ENCODE measurements at regions not wholly inside any gene's neighbourhood (a gene's known extent, or its start where the extent isn't known, plus 50 kb on each side); places are given as distances from the start of the nearest gene placed in this dataset.

- no peak overlapping the region for H2AFZ ChIP-seq (ENCODE audit: low read depth, low read length)
- peak overlapping the region; percentile 31 for H3K9ac ChIP-seq (ENCODE audit: low read length)
- H3K4me3 ChIP-seq (ENCODE audit: low read length): no peak overlapping the region
- H3F3A ChIP-seq (ENCODE audit: insufficient read depth, low read length, poor library complexity, severe bottlenecking): no peaks in the 10 kb centered on the region
- no peaks in the 10 kb centered on the region for H3K9me2 ChIP-seq (ENCODE audit: insufficient read depth, low read length)
- peaks cover 2% of the 10 kb centered on the region for H3K9me3 ChIP-seq (ENCODE audit: low read length)
- H3K4me2 ChIP-seq (ENCODE audit: low read length): no peak overlapping the region
- no peaks in the 10 kb centered on the region for H4K20me1 ChIP-seq (ENCODE audit: insufficient read depth)
- TF ChIP-seq EZH2 (IDR thresholded peaks at IDR 0.05; ENCODE audit: borderline replicate concordance, insufficient read depth, low read length, poor library complexity, severe bottlenecking) (no peak), RAD21 (conservative IDR thresholded peaks at IDR 0.05) (no peak), MXI1 (conservative IDR thresholded peaks at IDR 0.05; ENCODE audit: poor library complexity, severe bottlenecking) (no peak), REST (IDR thresholded peaks at IDR 0.05; ENCODE audit: borderline replicate concordance) (no peak), TAF1 (IDR thresholded peaks at IDR 0.05; ENCODE audit: low read depth) (no peak), CTCF (IDR thresholded peaks at IDR 0.05; ENCODE audit: poor library complexity, severe bottlenecking) (no peak), SMC3 (conservative IDR thresholded peaks at IDR 0.05; ENCODE audit: poor library complexity) (no peak), POLR2AphosphoS5 (IDR thresholded peaks at IDR 0.05) (no peak), EP300 (conservative IDR thresholded peaks at IDR 0.05; ENCODE audit: poor library complexity, severe bottlenecking) (no peak)
- no peaks in the 10 kb centered on the region for H3K36me3 ChIP-seq (ENCODE audit: insufficient read depth, low read length)
- peak overlapping the region; percentile 79 for H3K27ac ChIP-seq (ENCODE audit: low read length)
- H3K27me3 ChIP-seq (ENCODE audit: insufficient read depth, low read depth, low read length): no peaks in the 10 kb centered on the region
- no peaks in the 10 kb centered on the region for H3K79me2 ChIP-seq (replicated peaks; ENCODE audit: insufficient read depth, low read length)
These were observed 108.1 kb upstream of the MVB12B start for GRCh38 chr9:126218359-126219125.

GRCh38 chr9:126219166-126219565 is 107.5 kb upstream of the MVB12B start:
- no peaks in the 10 kb centered on the region for H3K9me3 ChIP-seq (ENCODE audit: low read length)
- H3K4me2 ChIP-seq (ENCODE audit: low read length): no peak overlapping the region
- no peaks in the 10 kb centered on the region for H4K20me1 ChIP-seq (ENCODE audit: insufficient read depth)
- no peak overlapping the region for H3K4me3 ChIP-seq (ENCODE audit: low read length)
- no peaks in the 10 kb centered on the region for H3K27me3 ChIP-seq (ENCODE audit: insufficient read depth, low read depth, low read length)
- H3K9me2 ChIP-seq (ENCODE audit: insufficient read depth, low read length): no peaks in the 10 kb centered on the region
- H2AFZ ChIP-seq (ENCODE audit: low read depth, low read length): no peak overlapping the region
- H3K36me3 ChIP-seq (ENCODE audit: insufficient read depth, low read length): no peaks in the 10 kb centered on the region
- H3K27ac ChIP-seq (ENCODE audit: low read length): peak overlapping the region; percentile 79
- H3F3A ChIP-seq (ENCODE audit: insufficient read depth, low read length, poor library complexity, severe bottlenecking): no peaks in the 10 kb centered on the region
- no peak overlapping the region for H3K9ac ChIP-seq (ENCODE audit: low read length)
- no peaks in the 10 kb centered on the region for H3K79me2 ChIP-seq (replicated peaks; ENCODE audit: insufficient read depth, low read length)
- no peak for TF ChIP-seq SMC3 (conservative IDR thresholded peaks at IDR 0.05; ENCODE audit: poor library complexity)
- no peak for TF ChIP-seq EZH2 (IDR thresholded peaks at IDR 0.05; ENCODE audit: borderline replicate concordance, insufficient read depth, low read length, poor library complexity, severe bottlenecking)
- TF ChIP-seq TAF1 (IDR thresholded peaks at IDR 0.05; ENCODE audit: low read depth): no peak
- no peak for TF ChIP-seq CTCF (IDR thresholded peaks at IDR 0.05; ENCODE audit: poor library complexity, severe bottlenecking)
- no peak for TF ChIP-seq RAD21 (conservative IDR thresholded peaks at IDR 0.05)
- TF ChIP-seq EP300 (conservative IDR thresholded peaks at IDR 0.05; ENCODE audit: poor library complexity, severe bottlenecking): no peak
- TF ChIP-seq MXI1 (conservative IDR thresholded peaks at IDR 0.05; ENCODE audit: poor library complexity, severe bottlenecking): no peak
- no peak for TF ChIP-seq POLR2AphosphoS5 (IDR thresholded peaks at IDR 0.05)
- TF ChIP-seq REST (IDR thresholded peaks at IDR 0.05; ENCODE audit: borderline replicate concordance): no peak
